Keratinocyte (primary cell): ENCODE measurements at regions not wholly inside any gene's neighbourhood (a gene's known extent, or its start where the extent isn't known, plus 50 kb on each side); places are given as distances from the start of the nearest gene placed in this dataset.

Source experiments
- EZH2 ChIP-seq: IDR thresholded peaks from one replicate; pipeline ENCODE4 v1.6.1; 2012; ENCODE audit warnings: inconsistent platforms, mild to moderate bottlenecking, low read length, moderate library complexity
- TF ChIP-seq, protein P1 (sequence below), 3 experiments: IDR thresholded peaks in 1 of 3; conservative IDR thresholded peaks in 1 of 3; optimal IDR thresholded peaks in 1 of 3; 2 replicates in 2 of 3; 3 replicates in 1 of 3; pipeline versions ENCODE3 to v1.5.1; 2011; ENCODE audit warnings: low read length in 3 of 3, mild to moderate bottlenecking in 3 of 3, moderate library complexity in 2 of 3, control low read depth in 1 of 3, inconsistent platforms in 1 of 3; ENCODE audit not compliant: insufficient read depth in 2 of 3; ENCODE audit errors: extremely low read depth in 1 of 3

DNA sequence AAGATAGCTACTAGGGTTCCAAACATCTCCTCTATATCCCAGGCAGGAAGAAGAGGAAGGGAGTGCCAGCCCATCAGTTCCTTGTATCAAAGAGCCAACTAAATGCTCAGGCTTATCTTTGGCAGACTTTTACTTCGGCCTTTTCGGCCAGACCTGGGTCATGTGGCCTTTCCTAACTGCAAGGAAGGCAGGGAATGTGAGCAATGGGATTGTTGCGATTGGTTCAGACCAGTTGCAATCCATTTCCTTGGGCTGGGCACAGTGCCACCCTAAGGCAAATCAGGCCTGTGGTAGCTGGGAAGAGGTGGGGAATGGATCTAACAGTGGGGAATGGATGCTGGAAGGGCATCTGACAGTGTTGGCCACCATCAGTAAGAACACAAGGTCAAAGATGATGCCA lies 109.9 kb downstream of the RPS24 start:
- TF ChIP-seq, protein P1, sequence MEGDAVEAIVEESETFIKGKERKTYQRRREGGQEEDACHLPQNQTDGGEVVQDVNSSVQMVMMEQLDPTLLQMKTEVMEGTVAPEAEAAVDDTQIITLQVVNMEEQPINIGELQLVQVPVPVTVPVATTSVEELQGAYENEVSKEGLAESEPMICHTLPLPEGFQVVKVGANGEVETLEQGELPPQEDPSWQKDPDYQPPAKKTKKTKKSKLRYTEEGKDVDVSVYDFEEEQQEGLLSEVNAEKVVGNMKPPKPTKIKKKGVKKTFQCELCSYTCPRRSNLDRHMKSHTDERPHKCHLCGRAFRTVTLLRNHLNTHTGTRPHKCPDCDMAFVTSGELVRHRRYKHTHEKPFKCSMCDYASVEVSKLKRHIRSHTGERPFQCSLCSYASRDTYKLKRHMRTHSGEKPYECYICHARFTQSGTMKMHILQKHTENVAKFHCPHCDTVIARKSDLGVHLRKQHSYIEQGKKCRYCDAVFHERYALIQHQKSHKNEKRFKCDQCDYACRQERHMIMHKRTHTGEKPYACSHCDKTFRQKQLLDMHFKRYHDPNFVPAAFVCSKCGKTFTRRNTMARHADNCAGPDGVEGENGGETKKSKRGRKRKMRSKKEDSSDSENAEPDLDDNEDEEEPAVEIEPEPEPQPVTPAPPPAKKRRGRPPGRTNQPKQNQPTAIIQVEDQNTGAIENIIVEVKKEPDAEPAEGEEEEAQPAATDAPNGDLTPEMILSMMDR (optimal IDR thresholded peaks at IDR 0.05 in 1 of 3, IDR thresholded peaks at IDR 0.05 in 1 of 3, conservative IDR thresholded peaks at IDR 0.05 in 1 of 3; ENCODE audit: extremely low read depth in 1 of 3, insufficient read depth in 2 of 3, low read length in 3 of 3): no peak
- TF ChIP-seq EZH2: no peak
